ENCODE measurements at regions not wholly inside any gene's neighbourhood (a gene's known extent, or its start where the extent isn't known, plus 50 kb on each side); places are given as distances from the start of the nearest gene placed in this dataset.

DNA sequence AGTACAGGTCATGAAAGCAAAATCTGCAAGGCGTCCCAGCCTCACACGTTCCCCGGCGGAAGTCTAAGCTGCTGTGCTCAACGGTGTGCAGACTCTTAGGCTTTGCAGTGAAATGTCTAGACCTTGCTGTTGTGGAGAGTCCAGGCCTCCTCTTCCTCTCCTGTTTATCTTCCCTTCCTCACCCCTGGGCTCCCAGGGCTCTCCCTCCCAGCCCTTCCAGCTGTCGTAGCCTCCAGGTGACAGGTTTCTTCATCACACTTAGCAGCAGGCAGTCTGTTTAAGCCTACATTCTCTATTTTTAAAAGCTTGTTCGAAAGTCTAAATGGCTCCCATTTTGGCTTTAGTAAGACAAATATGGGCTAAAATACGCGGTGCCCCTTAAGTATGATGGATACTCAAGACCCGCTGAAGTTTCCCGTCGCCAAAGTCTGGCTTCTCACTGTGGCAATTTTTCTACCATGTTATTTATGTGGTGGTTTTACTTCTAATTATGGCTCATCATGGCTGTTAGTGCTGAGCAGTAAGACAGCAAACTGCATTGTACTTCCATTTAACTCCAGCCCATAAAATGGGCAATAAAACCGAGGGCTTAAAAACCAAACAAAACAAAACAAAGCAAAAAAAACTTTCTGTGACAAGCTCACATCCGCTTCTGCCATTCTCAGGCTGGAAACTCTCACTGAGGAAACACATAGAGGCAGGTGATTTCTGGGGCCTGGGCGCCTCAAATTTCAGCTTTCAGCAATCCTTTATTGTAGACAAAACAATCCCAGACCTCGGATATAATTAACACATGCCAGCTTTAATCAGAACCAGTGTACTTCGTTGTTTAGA, 243.2 kb downstream of the SNX10 start:
- Mint-ChIP-seq H3K27ac (peak overlapping the region; percentile 12), H3K9me3 (no peaks in the 10 kb centered on the region), H3K4me1 (peaks cover 10% of the 10 kb centered on the region), H3K27me3 (peaks cover 49% of the 10 kb centered on the region), H3K36me3 (no peaks in the 10 kb centered on the region), H3K4me3 (no peak overlapping the region)
- CTCF ChIA-PET, result no interaction called here
- no peak for DNase-seq

GRCh38 chr7:26535483-26536007, 243.9 kb downstream of the SNX10 start:
- no peak for DNase-seq
- H3K4me1 Mint-ChIP-seq, result peaks cover 10% of the 10 kb centered on the region
- H3K27me3 Mint-ChIP-seq, result peaks cover 49% of the 10 kb centered on the region
- no peak overlapping the region for H3K27ac Mint-ChIP-seq
- CTCF ChIA-PET, result no interaction called here
- no peaks in the 10 kb centered on the region for H3K36me3 Mint-ChIP-seq
- no peak overlapping the region for H3K4me3 Mint-ChIP-seq
- no peaks in the 10 kb centered on the region for H3K9me3 Mint-ChIP-seq

DNA sequence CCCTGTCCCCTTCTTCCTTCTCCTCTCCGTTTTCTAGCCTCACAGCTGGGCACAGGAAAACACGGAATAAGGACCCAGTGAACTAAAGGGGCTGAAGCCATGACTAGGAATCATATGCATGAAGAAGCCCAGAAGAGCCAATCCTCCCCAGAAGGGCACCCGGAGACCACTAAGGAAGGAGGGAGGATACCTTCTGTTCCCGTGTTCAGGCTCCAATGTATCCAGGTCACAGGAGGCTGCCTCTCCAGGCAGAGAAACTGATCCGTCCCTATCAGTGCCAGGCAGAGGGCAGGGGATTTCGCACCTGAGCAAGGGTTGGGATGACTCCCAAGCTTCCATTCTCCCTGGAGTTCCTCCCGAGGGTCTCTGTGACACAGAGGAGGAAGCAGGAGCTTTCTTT, 246.6 kb downstream of the SNX10 start:
- Mint-ChIP-seq H3K27ac (no peak overlapping the region), H3K4me1 (peaks cover 10% of the 10 kb centered on the region), H3K9me3 (no peaks in the 10 kb centered on the region), H3K27me3 (peaks cover 56% of the 10 kb centered on the region), H3K36me3 (no peaks in the 10 kb centered on the region), H3K4me3 (no peak overlapping the region)
- CTCF ChIA-PET, result no interaction called here
- no peak for DNase-seq

DNA sequence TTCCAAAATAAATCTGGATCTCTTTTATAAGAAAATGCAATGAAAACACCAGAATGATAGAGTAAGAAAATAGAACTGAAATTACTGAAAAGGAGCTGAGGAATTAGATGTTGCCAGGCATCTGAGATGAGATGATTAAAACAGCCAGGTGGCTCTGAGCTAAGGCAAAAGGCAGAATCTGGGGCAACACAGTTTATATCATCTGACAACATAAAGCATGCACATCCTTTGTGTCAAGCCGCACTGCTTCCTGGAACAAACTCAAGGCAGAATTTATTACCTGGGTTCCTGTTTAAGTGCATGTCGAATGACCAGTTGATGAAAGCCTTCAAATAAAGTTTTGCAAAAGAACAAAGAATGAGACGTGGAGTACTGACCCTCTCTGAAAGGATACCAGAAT, 247.0 kb downstream of the SNX10 start:
- Mint-ChIP-seq H3K27ac (no peak overlapping the region), H3K27me3 (peaks cover 56% of the 10 kb centered on the region), H3K4me3 (no peak overlapping the region), H3K36me3 (no peaks in the 10 kb centered on the region), H3K9me3 (no peaks in the 10 kb centered on the region), H3K4me1 (peaks cover 10% of the 10 kb centered on the region)
- CTCF ChIA-PET, result no interaction called here
- no peak for DNase-seq

GRCh38 chr7:26543340-26543739, 251.7 kb downstream of the SNX10 start:
- H3K4me1 Mint-ChIP-seq, result no peaks in the 10 kb centered on the region
- no peaks in the 10 kb centered on the region for H3K36me3 Mint-ChIP-seq
- H3K27me3 Mint-ChIP-seq, result peaks cover 26% of the 10 kb centered on the region
- CTCF ChIA-PET, result interaction anchor here (0.6 kb wide), 1 partner anchor 522 kb away, joined by 3 read pairs; no protein-coding TSS in a partner anchor
- DNase-seq, result no peak
- no peak overlapping the region for H3K27ac Mint-ChIP-seq
- no peaks in the 10 kb centered on the region for H3K9me3 Mint-ChIP-seq
- H3K4me3 Mint-ChIP-seq, result no peak overlapping the region

- CTCF ChIA-PET, result no interaction called here
- H3K9me3 Mint-ChIP-seq, result no peaks in the 10 kb centered on the region
- DNase-seq, result no peak
- H3K36me3 Mint-ChIP-seq, result no peaks in the 10 kb centered on the region
- peaks cover 20% of the 10 kb centered on the region for H3K27me3 Mint-ChIP-seq
- H3K4me3 Mint-ChIP-seq, result no peak overlapping the region
- no peaks in the 10 kb centered on the region for H3K4me1 Mint-ChIP-seq
- H3K27ac Mint-ChIP-seq, result no peak overlapping the region
Observed at GRCh38 chr7:26543951-26544350, 252.3 kb downstream of the SNX10 start.

GRCh38 chr7:26546508-26547053, 254.9 kb downstream of the SNX10 start:
- H3K4me1 Mint-ChIP-seq, result no peaks in the 10 kb centered on the region
- H3K9me3 Mint-ChIP-seq, result no peaks in the 10 kb centered on the region
- CTCF ChIA-PET, result no interaction called here
- H3K36me3 Mint-ChIP-seq, result no peaks in the 10 kb centered on the region
- H3K27me3 Mint-ChIP-seq, result peaks cover 24% of the 10 kb centered on the region
- DNase-seq, result no peak
- no peak overlapping the region for H3K27ac Mint-ChIP-seq
- H3K4me3 Mint-ChIP-seq, result no peak overlapping the region

DNA sequence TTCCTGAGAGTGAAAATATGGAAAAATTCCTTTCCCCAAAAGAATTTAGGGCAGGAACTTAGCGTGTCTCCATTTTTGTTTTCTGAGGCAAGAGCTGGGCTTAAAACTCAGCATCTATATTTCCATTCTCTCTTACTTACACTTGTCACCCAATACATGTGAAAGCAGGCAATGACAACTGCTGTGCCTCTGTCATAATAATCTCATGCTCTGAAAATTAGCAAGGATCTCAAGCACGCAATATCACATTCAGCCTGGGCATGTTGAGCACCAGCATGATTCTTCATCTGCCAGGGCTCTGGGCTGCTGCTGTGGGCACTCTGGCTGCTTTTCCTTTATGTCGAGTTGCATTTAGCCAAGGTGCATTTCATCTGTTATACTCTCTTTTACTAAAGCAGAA, 255.5 kb downstream of the SNX10 start:
- Mint-ChIP-seq H3K27ac (no peak overlapping the region), H3K36me3 (no peaks in the 10 kb centered on the region), H3K9me3 (no peaks in the 10 kb centered on the region), H3K4me3 (no peak overlapping the region), H3K4me1 (no peaks in the 10 kb centered on the region), H3K27me3 (peaks cover 24% of the 10 kb centered on the region)
- CTCF ChIA-PET, result no interaction called here
- DNase-seq, result no peak

- Mint-ChIP-seq H3K36me3 (no peaks in the 10 kb centered on the region), H3K9me3 (no peaks in the 10 kb centered on the region), H3K4me3 (no peak overlapping the region), H3K27ac (no peak overlapping the region), H3K27me3 (peaks cover 36% of the 10 kb centered on the region), H3K4me1 (no peaks in the 10 kb centered on the region)
- CTCF ChIA-PET, result no interaction called here
- DNase-seq, result no peak
Observed at GRCh38 chr7:26549281-26549944, 257.8 kb downstream of the SNX10 start.

DNA sequence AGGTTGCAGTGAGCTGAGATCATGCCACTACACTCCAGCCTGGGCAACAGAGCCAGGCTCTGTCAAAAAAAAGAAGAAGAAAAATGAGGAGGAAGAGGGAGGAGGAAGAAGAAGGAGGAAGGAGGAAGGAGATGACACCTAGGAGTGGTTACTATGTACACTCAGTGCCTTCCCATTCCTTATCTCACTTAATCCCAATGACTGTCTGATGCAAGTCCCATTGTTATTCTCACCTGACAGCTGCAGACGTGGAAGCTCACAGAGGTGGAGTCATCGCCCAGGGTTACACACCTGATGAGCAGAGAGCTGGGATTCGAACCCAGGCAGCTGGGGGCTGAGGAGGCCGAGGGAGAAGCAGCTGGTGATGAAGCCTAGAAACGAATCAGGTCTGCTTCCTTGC, 258.8 kb downstream of the SNX10 start:
- Mint-ChIP-seq H3K9me3 (no peaks in the 10 kb centered on the region), H3K4me3 (no peak overlapping the region), H3K4me1 (no peaks in the 10 kb centered on the region), H3K27me3 (peaks cover 36% of the 10 kb centered on the region), H3K27ac (no peak overlapping the region), H3K36me3 (no peaks in the 10 kb centered on the region)
- CTCF ChIA-PET, result no interaction called here
- no peak for DNase-seq

GRCh38 chr7:26551740-26552139, 260.1 kb downstream of the SNX10 start:
- H3K4me3 Mint-ChIP-seq, result no peak overlapping the region
- H3K27me3 Mint-ChIP-seq, result peaks cover 41% of the 10 kb centered on the region
- H3K27ac Mint-ChIP-seq, result no peak overlapping the region
- CTCF ChIA-PET, result no interaction called here
- H3K36me3 Mint-ChIP-seq, result no peaks in the 10 kb centered on the region
- no peak for DNase-seq
- H3K9me3 Mint-ChIP-seq, result no peaks in the 10 kb centered on the region
- H3K4me1 Mint-ChIP-seq, result no peaks in the 10 kb centered on the region

DNA sequence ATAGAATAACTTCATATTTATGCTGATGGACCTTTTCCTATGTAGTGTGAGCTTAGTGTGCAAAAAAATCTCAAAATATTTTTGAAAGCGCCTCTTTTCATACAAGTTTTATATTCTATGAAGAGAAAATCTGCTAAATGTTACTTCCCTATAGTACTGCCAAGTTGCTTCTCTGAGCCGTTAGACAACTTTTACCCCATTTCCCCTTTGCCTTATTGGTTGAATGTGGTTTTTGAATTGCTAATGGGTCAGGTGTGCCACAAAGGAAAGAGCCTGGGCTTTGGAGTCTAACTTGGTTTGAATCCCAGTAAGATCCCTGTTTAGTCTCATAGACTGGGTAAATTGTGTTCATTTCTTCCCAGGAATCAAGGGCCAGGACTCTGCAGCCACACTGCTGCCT, 261.5 kb downstream of the SNX10 start:
- CTCF ChIA-PET, result no interaction called here
- no peaks in the 10 kb centered on the region for H3K9me3 Mint-ChIP-seq
- H3K4me3 Mint-ChIP-seq, result no peak overlapping the region
- H3K4me1 Mint-ChIP-seq, result no peaks in the 10 kb centered on the region
- no peaks in the 10 kb centered on the region for H3K36me3 Mint-ChIP-seq
- H3K27me3 Mint-ChIP-seq, result peaks cover 41% of the 10 kb centered on the region
- DNase-seq, result no peak
- H3K27ac Mint-ChIP-seq, result no peak overlapping the region

DNA sequence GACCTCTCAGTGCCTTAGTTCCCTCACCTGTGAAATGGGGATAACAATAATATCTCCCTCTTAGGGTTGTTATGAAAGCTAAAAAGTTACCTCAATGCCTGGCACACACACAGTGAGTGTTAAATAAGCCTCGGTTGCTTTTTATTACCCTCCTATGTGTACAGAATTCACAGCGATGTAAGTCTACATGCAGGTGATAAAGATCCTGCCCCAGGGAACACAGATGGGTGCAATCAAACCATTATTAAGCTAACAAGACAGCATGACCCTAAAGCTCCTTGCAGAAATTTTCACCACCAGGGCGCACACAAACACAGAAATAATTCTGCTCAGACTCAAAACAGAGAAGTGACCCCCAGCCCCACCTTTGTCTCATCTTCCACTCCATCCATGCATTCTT, 261.9 kb downstream of the SNX10 start:
- Mint-ChIP-seq H3K4me1 (no peaks in the 10 kb centered on the region), H3K27ac (no peak overlapping the region), H3K4me3 (no peak overlapping the region), H3K36me3 (no peaks in the 10 kb centered on the region), H3K9me3 (no peaks in the 10 kb centered on the region), H3K27me3 (peaks cover 41% of the 10 kb centered on the region)
- no peak for DNase-seq
- CTCF ChIA-PET, result no interaction called here

DNA sequence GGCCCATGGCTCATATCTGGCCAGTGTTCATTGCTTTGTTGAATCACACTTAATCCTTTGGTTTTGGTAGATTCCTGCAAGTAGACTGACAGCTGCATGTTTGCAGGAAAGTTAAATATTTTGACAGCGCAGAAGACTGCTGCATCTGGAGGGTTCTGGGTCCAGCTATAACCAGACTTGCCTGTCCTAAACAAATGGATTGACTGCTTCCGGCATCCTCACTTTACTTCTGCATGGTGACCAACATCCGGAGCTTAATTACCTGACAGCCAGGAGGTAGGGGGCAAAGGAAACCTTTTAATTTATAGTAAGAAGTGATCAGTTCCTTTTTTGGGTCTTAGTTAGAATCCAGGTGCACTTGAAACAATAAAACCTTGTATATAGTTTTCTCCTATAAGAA, 263.3 kb downstream of the SNX10 start:
- H3K27ac Mint-ChIP-seq, result no peak overlapping the region
- H3K4me1 Mint-ChIP-seq, result no peaks in the 10 kb centered on the region
- no peaks in the 10 kb centered on the region for H3K36me3 Mint-ChIP-seq
- peaks cover 34% of the 10 kb centered on the region for H3K27me3 Mint-ChIP-seq
- CTCF ChIA-PET, result no interaction called here
- no peak overlapping the region for H3K4me3 Mint-ChIP-seq
- DNase-seq, result no peak
- H3K9me3 Mint-ChIP-seq, result no peaks in the 10 kb centered on the region

All from activated naive CD4-positive, alpha-beta T cell treated with anti-CD3 and anti-CD28 coated beads, Interleukin-2, amount 10 ng/mL, durations not matched to agents 7 days and 5 days (primary cell).